ENCODE measurements at regions not wholly inside any gene's neighbourhood (a gene's known extent, or its start where the extent isn't known, plus 50 kb on each side); places are given as distances from the start of the nearest gene placed in this dataset.
"Not testable (repeated sequence)": the region's sequence is repeated elsewhere in the genome, so short reads cannot be mapped to it uniquely, and the experiment has no call there.

- not testable (repeated sequence) for TF ChIP-seq EZH2 (optimal IDR thresholded peaks at IDR 0.05; ENCODE audit: low read depth, low read length); CTCF (IDR thresholded peaks at IDR 0.05; ENCODE audit: low read length)
Measured at GRCh38 chr12:28046600-28046999, 74.1 kb upstream of the PTHLH start.
